ENCODE measurements at regions not wholly inside any gene's neighbourhood (a gene's known extent, or its start where the extent isn't known, plus 50 kb on each side); places are given as distances from the start of the nearest gene placed in this dataset.

GRCh38 chr4:123966990-123967769 lies 570.6 kb downstream of the SPRY1 start:
- WGBS, result 68% methylated on average over 4 of the region's 4 CpGs
- Histone ChIP-seq H3K4me1 (ENCODE audit: insufficient read depth) (no peaks in the 10 kb centered on the region), H3K36me3 (ENCODE audit: insufficient read depth) (no peaks in the 10 kb centered on the region), H3K27ac (ENCODE audit: low read depth) (no peak overlapping the region), H3K4me3 (ENCODE audit: low read depth, low read length) (no peak overlapping the region)
- DNase-seq (ENCODE audit: extremely low spot score), result no peak

- WGBS, result 97% methylated on average over 1 of the region's 1 CpG
- DNase-seq (ENCODE audit: extremely low spot score), result no peak
- Histone ChIP-seq H3K4me3 (ENCODE audit: low read depth, low read length) (no peak overlapping the region), H3K4me1 (ENCODE audit: insufficient read depth) (no peaks in the 10 kb centered on the region), H3K27ac (ENCODE audit: low read depth) (no peak overlapping the region), H3K36me3 (ENCODE audit: insufficient read depth) (no peaks in the 10 kb centered on the region)
Measured at GRCh38 chr4:123972031-123972430, 575.4 kb downstream of the SPRY1 start.

- Histone ChIP-seq H3K36me3 (ENCODE audit: insufficient read depth) (no peaks in the 10 kb centered on the region), H3K27ac (ENCODE audit: low read depth) (no peak overlapping the region), H3K4me1 (ENCODE audit: insufficient read depth) (no peaks in the 10 kb centered on the region), H3K4me3 (ENCODE audit: low read depth, low read length) (no peak overlapping the region)
- 74% methylated on average over 2 of the region's 2 CpGs for WGBS
- no peak for DNase-seq (ENCODE audit: extremely low spot score)
Measured at GRCh38 chr4:123974386-123975149, 578.0 kb downstream of the SPRY1 start.

DNA sequence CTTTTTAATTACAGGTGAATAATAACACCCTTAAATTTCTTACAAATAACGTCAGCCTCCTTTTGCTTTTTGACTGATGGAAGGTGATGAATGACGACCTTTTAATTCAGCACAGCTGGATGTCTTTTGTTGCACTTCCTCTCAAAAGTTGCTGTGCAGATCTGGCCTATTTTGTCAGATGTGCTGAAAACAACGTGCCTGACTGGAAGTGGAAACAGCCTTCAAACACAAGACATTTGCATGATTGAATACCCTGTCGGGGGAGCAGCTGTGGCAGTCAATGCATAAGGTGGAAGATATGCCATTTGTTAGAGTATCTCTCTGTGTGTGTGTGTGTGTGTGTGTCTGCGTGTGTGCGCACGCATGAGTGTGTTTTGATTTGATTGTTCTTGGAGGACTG lies 579.7 kb downstream of the SPRY1 start:
- DNase-seq (ENCODE audit: extremely low spot score), result no peak
- Histone ChIP-seq H3K27ac (ENCODE audit: low read depth) (no peak overlapping the region), H3K36me3 (ENCODE audit: insufficient read depth) (no peaks in the 10 kb centered on the region), H3K4me1 (ENCODE audit: insufficient read depth) (no peaks in the 10 kb centered on the region), H3K4me3 (ENCODE audit: low read depth, low read length) (no peak overlapping the region)
- WGBS, result 63% methylated on average over 7 of the region's 7 CpGs

- H3K27ac ChIP-seq (ENCODE audit: low read depth), result no peak overlapping the region
- no peaks in the 10 kb centered on the region for H3K36me3 ChIP-seq (ENCODE audit: insufficient read depth)
- no peaks in the 10 kb centered on the region for H3K4me1 ChIP-seq (ENCODE audit: insufficient read depth)
- WGBS, result 50% methylated on average over 2 of the region's 2 CpGs
- H3K4me3 ChIP-seq (ENCODE audit: low read depth, low read length), result no peak overlapping the region
- no peak for DNase-seq (ENCODE audit: extremely low spot score)
Measured at GRCh38 chr4:123976819-123977218, 580.2 kb downstream of the SPRY1 start.

GRCh38 chr4:123977641-123978081 lies 581.1 kb downstream of the SPRY1 start:
- no peak overlapping the region for H3K27ac ChIP-seq (ENCODE audit: low read depth)
- H3K4me1 ChIP-seq (ENCODE audit: insufficient read depth), result no peaks in the 10 kb centered on the region
- no peaks in the 10 kb centered on the region for H3K36me3 ChIP-seq (ENCODE audit: insufficient read depth)
- 74% methylated on average over 3 of the region's 3 CpGs for WGBS
- no peak overlapping the region for H3K4me3 ChIP-seq (ENCODE audit: low read depth, low read length)
- no peak for DNase-seq (ENCODE audit: extremely low spot score)

DNA sequence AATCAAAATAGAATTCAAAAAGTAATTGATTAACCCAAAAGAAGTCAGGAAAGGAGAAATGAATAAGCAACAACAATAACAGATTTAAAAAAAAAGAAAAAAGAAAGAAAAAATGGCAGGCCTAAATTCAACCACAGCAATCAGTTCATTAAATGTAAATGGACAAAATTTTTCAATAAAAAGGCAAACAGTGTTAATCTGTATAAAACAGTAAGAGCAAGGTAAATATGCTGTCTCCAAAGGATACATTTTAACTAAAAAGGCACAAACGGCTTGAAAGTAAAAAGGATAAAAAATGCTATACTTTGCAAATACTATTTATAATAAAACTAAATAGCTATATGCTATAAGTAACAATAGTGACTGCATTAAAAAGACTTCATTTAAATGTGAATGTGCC lies 582.0 kb downstream of the SPRY1 start:
- WGBS, result 92% methylated on average over 1 of the region's 1 CpG
- no peaks in the 10 kb centered on the region for H3K36me3 ChIP-seq (ENCODE audit: insufficient read depth)
- DNase-seq (ENCODE audit: extremely low spot score), result no peak
- H3K27ac ChIP-seq (ENCODE audit: low read depth), result no peak overlapping the region
- no peak overlapping the region for H3K4me3 ChIP-seq (ENCODE audit: low read depth, low read length)
- no peaks in the 10 kb centered on the region for H3K4me1 ChIP-seq (ENCODE audit: insufficient read depth)

DNA sequence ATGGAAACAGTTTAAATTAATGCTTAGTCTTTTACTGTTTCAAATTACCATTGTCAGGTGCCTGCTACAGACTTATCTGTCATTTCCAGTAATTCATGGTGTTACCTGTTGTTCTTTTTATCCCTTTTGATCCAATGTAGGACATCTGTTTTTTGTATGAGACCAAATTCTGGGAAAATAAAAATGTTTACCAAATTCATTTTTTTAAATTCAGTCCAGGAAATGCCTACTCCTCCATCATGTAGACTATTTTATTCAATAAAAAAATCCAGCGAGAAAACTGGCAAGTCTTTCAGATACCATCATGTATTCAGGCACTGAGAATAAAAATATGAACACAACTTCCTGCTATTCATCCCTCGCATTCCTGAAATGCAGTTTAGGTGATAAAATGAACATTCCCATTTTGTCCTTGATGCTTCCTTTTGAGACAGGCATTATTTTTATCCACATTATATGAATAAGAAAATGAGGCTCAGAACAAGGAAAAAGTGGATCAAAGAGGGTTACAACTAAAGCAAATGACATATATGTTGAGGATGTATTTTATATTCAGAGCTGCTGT lies 584.2 kb downstream of the SPRY1 start:
- Histone ChIP-seq H3K27ac (ENCODE audit: low read depth) (no peak overlapping the region), H3K4me3 (ENCODE audit: low read depth, low read length) (no peak overlapping the region), H3K4me1 (ENCODE audit: insufficient read depth) (no peaks in the 10 kb centered on the region), H3K36me3 (ENCODE audit: insufficient read depth) (no peaks in the 10 kb centered on the region)
- DNase-seq (ENCODE audit: extremely low spot score), result no peak
- 82% methylated on average over 2 of the region's 2 CpGs for WGBS

DNA sequence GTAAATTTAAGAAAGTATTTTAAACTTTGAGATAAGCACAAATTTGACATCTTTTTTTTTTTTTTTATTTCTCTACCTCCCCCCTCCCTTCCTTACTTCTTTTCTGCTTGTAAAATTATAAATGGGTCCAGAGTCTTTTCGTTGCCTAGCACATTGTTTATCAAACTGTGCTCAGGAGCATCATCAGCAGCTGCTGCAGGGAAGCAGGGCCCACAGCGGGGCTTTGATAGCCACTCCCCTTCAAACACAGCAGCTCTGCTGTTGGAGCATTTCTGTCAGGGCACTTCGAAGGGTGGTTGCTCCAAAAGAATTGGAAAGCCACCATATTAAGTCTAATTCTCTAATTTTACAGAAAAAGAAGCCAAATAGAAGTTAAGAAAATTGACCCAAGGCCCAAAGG lies 588.3 kb downstream of the SPRY1 start:
- no peak overlapping the region for H3K27ac ChIP-seq (ENCODE audit: low read depth)
- 31% methylated on average over 3 of the region's 3 CpGs for WGBS
- no peak for DNase-seq (ENCODE audit: extremely low spot score)

DNA sequence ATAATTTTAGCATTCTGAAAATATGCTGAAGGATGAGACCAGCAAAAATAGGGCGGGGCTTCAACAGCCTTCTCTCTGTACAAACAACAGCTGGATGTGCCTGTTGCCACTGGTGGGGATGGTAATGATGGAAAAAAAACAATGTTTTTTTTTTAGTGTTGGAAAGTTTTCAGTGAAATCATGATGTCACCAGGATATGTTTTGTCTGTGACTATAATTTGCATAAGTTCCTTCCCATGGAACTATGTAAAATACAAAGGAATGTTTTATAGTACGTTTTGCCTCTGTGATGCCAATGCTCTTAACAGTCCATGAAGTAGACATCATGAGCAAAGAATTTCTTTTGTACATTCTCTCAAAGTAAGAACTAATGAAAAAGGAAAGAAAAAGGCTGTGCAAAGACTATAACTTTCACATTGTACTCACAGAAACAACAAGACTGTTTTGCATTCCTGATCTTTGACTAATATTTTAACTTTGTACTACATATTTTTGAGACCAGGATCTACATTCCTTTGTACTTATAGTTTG lies 589.7 kb downstream of the SPRY1 start:
- Histone ChIP-seq H3K36me3 (ENCODE audit: insufficient read depth) (no peaks in the 10 kb centered on the region), H3K4me1 (ENCODE audit: insufficient read depth) (no peaks in the 10 kb centered on the region), H3K4me3 (ENCODE audit: low read depth, low read length) (no peak overlapping the region), H3K27ac (ENCODE audit: low read depth) (no peak overlapping the region)
- WGBS, result 35% methylated on average over 2 of the region's 2 CpGs
- DNase-seq (ENCODE audit: extremely low spot score), result peak; percentile 14

More for the DNA sequence above, 588.3 kb downstream of the SPRY1 start:
- H3K36me3 ChIP-seq (ENCODE audit: insufficient read depth), result no peaks in the 10 kb centered on the region
- no peak overlapping the region for H3K4me3 ChIP-seq (ENCODE audit: low read depth, low read length)
- no peaks in the 10 kb centered on the region for H3K4me1 ChIP-seq (ENCODE audit: insufficient read depth)

- H3K4me3 ChIP-seq (ENCODE audit: low read depth, low read length), result no peak overlapping the region
- no peaks in the 10 kb centered on the region for H3K4me1 ChIP-seq (ENCODE audit: insufficient read depth)
- WGBS, result 82% methylated on average over 3 of the region's 3 CpGs
- no peak for DNase-seq (ENCODE audit: extremely low spot score)
- no peak overlapping the region for H3K27ac ChIP-seq (ENCODE audit: low read depth)
- no peaks in the 10 kb centered on the region for H3K36me3 ChIP-seq (ENCODE audit: insufficient read depth)
Measured at GRCh38 chr4:123987408-123987807, 590.8 kb downstream of the SPRY1 start.

- Histone ChIP-seq H3K4me3 (ENCODE audit: low read depth, low read length) (no peak overlapping the region), H3K4me1 (ENCODE audit: insufficient read depth) (no peaks in the 10 kb centered on the region), H3K36me3 (ENCODE audit: insufficient read depth) (no peaks in the 10 kb centered on the region), H3K27ac (ENCODE audit: low read depth) (no peak overlapping the region)
- WGBS, result 91% methylated on average over 2 of the region's 2 CpGs
- no peak for DNase-seq (ENCODE audit: extremely low spot score)
Measured at GRCh38 chr4:123990310-123990870, 593.8 kb downstream of the SPRY1 start.

- no peaks in the 10 kb centered on the region for H3K4me1 ChIP-seq (ENCODE audit: insufficient read depth)
- H3K36me3 ChIP-seq (ENCODE audit: insufficient read depth), result no peaks in the 10 kb centered on the region
- no peak overlapping the region for H3K4me3 ChIP-seq (ENCODE audit: low read depth, low read length)
- no peak for DNase-seq (ENCODE audit: extremely low spot score)
- 93% methylated on average over 2 of the region's 2 CpGs for WGBS
- no peak overlapping the region for H3K27ac ChIP-seq (ENCODE audit: low read depth)
Measured at GRCh38 chr4:123994917-123995316, 598.3 kb downstream of the SPRY1 start.
